Esophagus muscularis mucosa (tissue), 4 donors: ENCODE measurements at regions not wholly inside any gene's neighbourhood (a gene's known extent, or its start where the extent isn't known, plus 50 kb on each side); places are given as distances from the start of the nearest gene placed in this dataset.
"Not testable (repeated sequence)": the region's sequence is repeated elsewhere in the genome, so short reads cannot be mapped to it uniquely, and the experiment has no call there.

Source experiments
- DNase-seq: peaks from one replicate; pipeline ENCODE4 v3.0.0-alpha.2; 2017; ENCODE audit errors: extremely low spot score
- H3K27ac ChIP-seq, 4 donors: fragments of 200-600 bp; sonication (generic); replicated peaks in 1 of 4; 1 replicate in 3 of 4; 2 replicates in 1 of 4; pipeline ENCODE4 v1.5.1; 2016 to 2019; ENCODE audit warnings: mild to moderate bottlenecking in 1 of 4
- H3K27me3 ChIP-seq, 4 donors: fragments of 200-600 bp; sonication (generic); one replicate each; pipeline versions ENCODE4 v1.5.1 to v1.6.0; 2016 to 2019
- H3K36me3 ChIP-seq, 4 donors: fragments of 200-600 bp; sonication (generic); one replicate each; pipeline ENCODE4 v1.5.1; 2016 to 2019
- H3K4me1 ChIP-seq, 4 donors: fragments of 200-600 bp; sonication (generic); one replicate each; pipeline ENCODE4 v1.5.1; 2016 to 2019
- H3K4me3 ChIP-seq, 4 donors: fragments of 200-600 bp; sonication (generic); 1 replicate in 2 of 4; 2 replicates in 2 of 4; pipeline ENCODE4 v1.5.1; 2016 to 2019; ENCODE audit warnings: mild to moderate bottlenecking in 4 of 4, moderate library complexity in 1 of 4
- H3K9me3 ChIP-seq, 4 donors: fragments of 200-600 bp; sonication (generic); 1 replicate in 3 of 4; 2 replicates in 1 of 4; pipeline ENCODE4 v1.5.1; 2016 to 2019
- EP300 ChIP-seq: sonication (generic); formaldehyde crosslinking; IDR thresholded peaks from one replicate; pipeline ENCODE4 v1.6.1; 2017; ENCODE audit warnings: antibody characterized with exemption
- POLR2A ChIP-seq: fragments of 450-650 bp; IDR thresholded peaks from one replicate; pipeline ENCODE4 v1.6.1; 2017; ENCODE audit warnings: antibody characterized with exemption, moderate library complexity, mild to moderate bottlenecking, low read depth
- POLR2AphosphoS5 ChIP-seq, 2 donors: sonication (generic); formaldehyde crosslinking; IDR thresholded peaks; one replicate each; pipeline ENCODE4 v1.6.1; 2017; ENCODE audit warnings: antibody characterized with exemption in 2 of 2
- WGBS: methylation state at CpG from one replicate; pipeline ENCODE4 v1.1.5; 2018; 5-methylcytosine and 5-hydroxymethylcytosine counted together
- intact Hi-C: fragments of 100-400 bp; cut with DNase I; formaldehyde crosslinking; loops from one replicate; pipeline ENCODE4 v1.15.1; 2023
- TF ChIP-seq, protein P1 (sequence below), 3 experiments: fragments of 200-600 bp in 2 of 3; fragments of 450-650 bp in 1 of 3; sonication (generic) in 2 of 3; IDR thresholded peaks; one replicate each; pipeline ENCODE4 v1.5.1; 2017 to 2019; ENCODE audit warnings: antibody characterized with exemption in 3 of 3, mild to moderate bottlenecking in 2 of 3, moderate library complexity in 1 of 3

DNA sequence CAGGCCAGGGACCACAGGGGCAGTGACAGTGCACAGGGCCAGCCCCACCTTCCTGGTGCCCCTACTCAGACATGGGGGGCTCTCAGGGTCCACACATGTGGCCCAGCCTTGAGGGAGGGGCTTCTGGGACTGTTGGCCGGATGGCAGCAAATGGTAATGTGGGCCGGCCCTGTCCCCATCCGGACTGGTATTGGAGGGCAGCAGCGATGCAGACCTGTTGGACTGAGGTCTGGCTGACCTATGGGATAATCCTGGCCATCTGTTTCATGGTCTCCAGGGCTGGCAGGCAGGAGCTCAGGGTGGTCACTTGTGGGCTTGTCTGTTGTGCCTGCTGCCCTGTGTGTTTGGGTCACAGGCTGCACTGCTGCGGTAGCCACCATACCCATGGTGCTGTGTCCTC is 387.5 kb downstream of the TMEM121 start:
- H3K27ac ChIP-seq = no peak overlapping the region
- no CpG with 5 or more reads among the region's 5 CpGs for WGBS
- peaks cover 0 to 11% (median 0%) of the 10 kb centered on the region in 4 donors for H3K9me3 ChIP-seq
- no peak overlapping the region for H3K4me3 ChIP-seq
- TF ChIP-seq, protein P1, sequence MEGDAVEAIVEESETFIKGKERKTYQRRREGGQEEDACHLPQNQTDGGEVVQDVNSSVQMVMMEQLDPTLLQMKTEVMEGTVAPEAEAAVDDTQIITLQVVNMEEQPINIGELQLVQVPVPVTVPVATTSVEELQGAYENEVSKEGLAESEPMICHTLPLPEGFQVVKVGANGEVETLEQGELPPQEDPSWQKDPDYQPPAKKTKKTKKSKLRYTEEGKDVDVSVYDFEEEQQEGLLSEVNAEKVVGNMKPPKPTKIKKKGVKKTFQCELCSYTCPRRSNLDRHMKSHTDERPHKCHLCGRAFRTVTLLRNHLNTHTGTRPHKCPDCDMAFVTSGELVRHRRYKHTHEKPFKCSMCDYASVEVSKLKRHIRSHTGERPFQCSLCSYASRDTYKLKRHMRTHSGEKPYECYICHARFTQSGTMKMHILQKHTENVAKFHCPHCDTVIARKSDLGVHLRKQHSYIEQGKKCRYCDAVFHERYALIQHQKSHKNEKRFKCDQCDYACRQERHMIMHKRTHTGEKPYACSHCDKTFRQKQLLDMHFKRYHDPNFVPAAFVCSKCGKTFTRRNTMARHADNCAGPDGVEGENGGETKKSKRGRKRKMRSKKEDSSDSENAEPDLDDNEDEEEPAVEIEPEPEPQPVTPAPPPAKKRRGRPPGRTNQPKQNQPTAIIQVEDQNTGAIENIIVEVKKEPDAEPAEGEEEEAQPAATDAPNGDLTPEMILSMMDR (IDR thresholded peaks at IDR 0.05) = no peak
- TF ChIP-seq EP300 (no peak), POLR2AphosphoS5 (IDR thresholded peaks at IDR 0.05) (no peak)
- intact Hi-C loops = no loop called here
- H3K4me1 ChIP-seq = no peaks in the 10 kb centered on the region
- H3K27me3 ChIP-seq = peaks cover 0 to 6% (median 0%) of the 10 kb centered on the region in 4 donors
- no peaks in the 10 kb centered on the region for H3K36me3 ChIP-seq
- DNase-seq = no peak

DNA sequence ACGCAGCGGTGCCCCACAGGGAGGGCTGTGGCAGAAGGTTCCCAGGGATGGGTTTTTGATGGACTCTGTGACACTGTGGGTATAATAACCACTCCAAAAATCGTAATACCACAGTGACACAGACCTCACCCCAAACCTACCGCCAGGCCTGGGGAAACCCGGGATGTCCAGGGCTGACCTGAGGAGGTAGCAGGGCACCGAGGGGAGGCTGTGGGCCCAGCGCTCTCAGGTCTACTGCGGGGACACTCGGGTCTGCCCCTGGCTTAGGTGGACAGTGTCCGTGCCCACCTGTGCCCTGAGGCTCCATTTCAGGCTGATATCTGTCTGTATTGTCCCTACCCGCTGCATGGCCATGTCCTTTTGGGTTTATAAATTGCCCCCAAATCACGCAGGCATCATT is 387.9 kb downstream of the TMEM121 start:
- no CpG with 5 or more reads among the region's 12 CpGs for WGBS
- H3K36me3 ChIP-seq, H3K27me3 ChIP-seq, intact Hi-C loops, H3K27ac ChIP-seq, DNase-seq, H3K4me1 ChIP-seq, H3K4me3 ChIP-seq: not testable (repeated sequence)
- peaks cover 0 to 11% (median 0%) of the 10 kb centered on the region in 4 donors for H3K9me3 ChIP-seq

DNA sequence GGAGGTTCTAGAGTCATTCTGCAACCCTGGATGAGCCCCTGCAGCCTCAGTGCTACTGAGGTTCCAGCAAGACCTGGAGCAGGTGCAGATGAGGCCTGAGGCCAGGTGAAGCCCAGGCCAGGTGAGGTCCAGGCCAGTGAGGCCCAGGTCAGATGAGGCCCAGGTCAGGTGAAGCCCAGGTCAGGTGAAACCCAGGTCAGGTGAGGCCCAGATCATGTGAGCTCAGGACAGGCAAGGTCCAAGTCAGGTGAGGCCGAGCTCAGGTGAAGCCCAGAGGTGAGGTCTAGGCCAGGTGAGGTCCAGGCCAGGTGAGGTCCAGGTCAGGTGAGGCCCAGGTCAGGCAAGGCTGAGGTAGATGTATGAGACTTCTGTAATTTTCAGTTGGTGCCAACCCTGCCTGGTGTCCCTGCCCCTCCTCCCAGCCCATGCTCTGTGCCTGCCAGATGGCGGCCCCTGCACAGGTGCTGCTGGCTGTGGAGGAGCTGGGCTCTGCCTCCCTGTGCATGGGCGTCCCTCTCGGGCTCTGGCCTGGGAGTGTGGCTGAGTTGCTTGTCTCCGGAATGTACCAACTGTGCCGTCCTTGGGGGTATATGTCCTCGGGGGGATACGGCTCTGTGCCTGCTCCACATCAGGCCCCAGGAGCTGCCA is 388.5 kb downstream of the TMEM121 start:
- Histone ChIP-seq H3K4me1 (no peaks in the 10 kb centered on the region), H3K27ac (no peak overlapping the region), H3K4me3 (no peak overlapping the region), H3K27me3 (peaks cover 0 to 3% (median 0%) of the 10 kb centered on the region in 4 donors), H3K36me3 (no peaks in the 10 kb centered on the region), H3K9me3 (peaks cover 0 to 11% (median 0%) of the 10 kb centered on the region in 4 donors)
- 84% methylated on average over 5 of the region's 8 CpGs for WGBS
- intact Hi-C loops = no loop called here
- no peak for DNase-seq
- TF ChIP-seq EP300 (no peak), POLR2AphosphoS5 (IDR thresholded peaks at IDR 0.05) (no peak), POLR2A (no peak)
- TF ChIP-seq, protein P1 (IDR thresholded peaks at IDR 0.05) = no peak

DNA sequence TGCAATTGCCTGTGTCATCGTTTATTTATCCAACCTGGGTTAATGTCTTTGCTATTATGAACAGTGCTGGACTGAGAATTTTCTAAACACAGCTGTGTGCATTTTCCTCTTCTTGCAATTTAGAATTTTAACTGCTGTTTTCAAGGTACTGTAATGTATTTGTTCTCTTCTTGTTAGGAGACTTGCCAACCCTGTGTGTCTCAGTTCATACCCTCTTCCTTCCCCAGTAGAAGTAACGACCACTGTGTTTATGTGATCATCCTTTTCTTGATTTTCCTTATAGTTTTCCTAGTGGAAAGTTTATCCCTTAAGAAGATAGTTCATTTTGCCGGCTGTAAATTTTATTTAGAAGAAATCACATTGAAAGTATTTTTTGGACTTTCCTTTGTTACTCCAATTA is 389.2 kb downstream of the TMEM121 start:
- DNase-seq, H3K27ac ChIP-seq, H3K27me3 ChIP-seq, H3K4me3 ChIP-seq, H3K36me3 ChIP-seq, intact Hi-C loops, H3K4me1 ChIP-seq: not testable (repeated sequence)
- 58% methylated on average over 3 of the region's 3 CpGs for WGBS
- H3K9me3 ChIP-seq = peaks cover 0 to 11% (median 0%) of the 10 kb centered on the region in 4 donors

DNA sequence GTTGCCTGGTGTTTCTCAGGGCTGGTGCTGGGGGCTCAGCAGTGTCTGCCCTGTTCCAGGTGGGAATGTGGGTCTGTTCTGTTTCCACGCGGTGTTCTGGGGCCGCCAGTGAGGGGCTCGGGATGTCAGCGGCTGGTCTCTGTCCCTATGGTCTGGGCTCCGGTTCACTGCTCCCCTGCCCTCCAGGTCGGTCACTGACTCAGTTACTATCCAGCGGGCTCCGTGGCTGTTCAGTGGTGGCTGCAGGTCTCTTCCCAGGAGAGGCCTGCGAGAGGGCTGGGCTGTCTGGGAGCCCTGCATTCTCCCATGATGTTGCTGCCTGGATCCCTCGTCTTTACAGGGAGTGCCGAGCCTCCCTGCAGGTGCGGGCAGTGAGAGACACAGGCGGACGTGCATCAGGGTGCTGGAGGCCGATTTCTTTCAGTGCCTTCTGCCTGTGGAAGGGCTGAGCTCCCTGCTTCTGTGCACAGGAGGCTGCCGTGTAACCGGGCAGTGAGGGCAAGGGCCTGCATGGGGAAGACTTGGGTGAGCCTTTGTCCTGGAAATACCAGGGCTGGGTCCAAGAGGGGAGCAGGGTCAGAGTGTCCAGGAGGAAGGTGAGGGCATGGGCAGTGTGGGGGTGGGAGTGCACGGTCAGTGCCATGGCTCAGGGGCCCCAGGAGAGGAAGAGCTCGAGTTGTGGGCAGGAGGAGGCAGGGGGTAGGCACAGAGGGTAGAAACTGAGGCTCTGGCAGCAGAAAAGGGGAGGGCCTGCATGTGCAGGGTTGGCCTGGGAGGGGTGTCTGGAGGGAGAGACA is 391.0 kb downstream of the TMEM121 start:
- H3K4me3 ChIP-seq, H3K36me3 ChIP-seq, H3K27me3 ChIP-seq, intact Hi-C loops, DNase-seq, H3K27ac ChIP-seq, H3K4me1 ChIP-seq: not testable (repeated sequence)
- WGBS = 76% methylated on average over 9 of the region's 20 CpGs
- peaks cover 0 to 17% (median 4%) of the 10 kb centered on the region in 4 donors for H3K9me3 ChIP-seq

DNA sequence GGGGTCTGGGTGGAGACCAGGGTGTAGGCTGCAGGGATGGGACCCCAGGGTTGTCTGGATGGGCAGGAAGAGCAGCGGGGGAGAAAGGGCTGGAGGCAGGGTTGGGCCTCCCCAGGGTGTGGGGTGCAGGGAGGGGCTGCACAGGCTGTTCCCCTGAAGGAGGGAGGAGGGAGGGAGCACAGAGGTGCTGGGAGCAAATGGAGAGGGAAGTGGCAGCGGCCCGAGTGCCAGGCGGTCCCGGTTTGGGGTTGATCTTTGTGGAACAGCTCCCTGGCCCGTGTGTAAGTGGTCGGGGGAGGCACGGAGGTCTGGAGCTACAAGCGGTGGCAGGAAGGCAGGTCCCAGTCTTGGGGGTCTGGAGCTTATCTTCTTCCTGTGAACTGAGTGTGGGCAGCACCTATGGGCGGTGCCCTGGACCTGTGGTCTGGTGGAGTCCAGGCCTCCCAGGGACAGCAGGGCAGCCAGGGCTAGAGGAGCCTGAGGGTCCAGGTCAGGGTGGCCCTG is 391.6 kb downstream of the TMEM121 start:
- intact Hi-C loops = no loop called here
- Histone ChIP-seq H3K4me1 (no peaks in the 10 kb centered on the region), H3K27ac (no peak overlapping the region), H3K4me3 (no peak overlapping the region), H3K9me3 (peaks cover 0 to 22% (median 8%) of the 10 kb centered on the region in 4 donors), H3K36me3 (no peaks in the 10 kb centered on the region), H3K27me3 (peaks cover 0 to 3% (median 0%) of the 10 kb centered on the region in 4 donors)
- WGBS = 85% methylated on average over 9 of the region's 10 CpGs
- TF ChIP-seq POLR2AphosphoS5 (IDR thresholded peaks at IDR 0.05) = no peak
- TF ChIP-seq, protein P1 (IDR thresholded peaks at IDR 0.05) = no peak
- no peak for TF ChIP-seq POLR2A
- no peak for DNase-seq
